Type B pancreatic cell (in vitro differentiated cells): ENCODE measurements at regions not wholly inside any gene's neighbourhood (a gene's known extent, or its start where the extent isn't known, plus 50 kb on each side); places are given as distances from the start of the nearest gene placed in this dataset.

Experiments
- DNase-seq: peaks from one replicate; pipeline ENCODE4 v3.0.0; 2021; ENCODE audit warnings: mixed read lengths; ENCODE audit not compliant: unreplicated experiment; ENCODE audit errors: extremely low spot score
- H3K27ac Mint-ChIP-seq: 2 replicates; pipeline ENCODE4 v1.8.0; 2021; ENCODE audit warnings: mild to moderate bottlenecking, mixed read lengths
- H3K27me3 Mint-ChIP-seq: 2 replicates; pipeline ENCODE4 v1.8.0; 2021; ENCODE audit warnings: mixed read lengths
- H3K36me3 Mint-ChIP-seq: 2 replicates; pipeline ENCODE4 v1.8.0; 2021; ENCODE audit warnings: mixed read lengths
- H3K4me1 Mint-ChIP-seq: one replicate; pipeline ENCODE4 v1.8.0; 2021; ENCODE audit warnings: mixed read lengths; ENCODE audit not compliant: unreplicated experiment
- H3K4me3 Mint-ChIP-seq: 2 replicates; pipeline ENCODE4 v1.8.0; 2021; ENCODE audit warnings: mild to moderate bottlenecking, mixed read lengths
- H3K9me3 Mint-ChIP-seq: 2 replicates; pipeline ENCODE4 v1.8.0; 2021; ENCODE audit warnings: mixed read lengths
- CTCF ChIP-seq: fragments of 200-600 bp; sonication (generic); conservative IDR thresholded peaks from 2 replicates; pipeline ENCODE4 v1.5.0; 2021; ENCODE audit warnings: antibody characterized with exemption, mild to moderate bottlenecking

- no peaks in the 10 kb centered on the region for H3K4me1 Mint-ChIP-seq
- H3K36me3 Mint-ChIP-seq: no peaks in the 10 kb centered on the region
- TF ChIP-seq CTCF: no peak
- DNase-seq: no peak
- no peak overlapping the region for H3K4me3 Mint-ChIP-seq
- no peak overlapping the region for H3K27ac Mint-ChIP-seq
- no peaks in the 10 kb centered on the region for H3K9me3 Mint-ChIP-seq
- H3K27me3 Mint-ChIP-seq: no peaks in the 10 kb centered on the region
Measured at GRCh38 chr6:96675597-96675996, 112.7 kb downstream of the FHL5 start.
